NCI-H1092 (cell line): ENCODE measurements at regions not wholly inside any gene's neighbourhood (a gene's known extent, or its start where the extent isn't known, plus 50 kb on each side); places are given as distances from the start of the nearest gene placed in this dataset.

Source experiments
- DNase-seq: peaks from one replicate; lab custom pipeline; 2025; lab: John Stamatoyannopoulos, UW

- DNase-seq: no peak
Measured at GRCh38 chr13:106129993-106130392, 405.5 kb downstream of the EFNB2 start.

GRCh38 chr13:106129273-106129672 is 406.2 kb downstream of the EFNB2 start:
- DNase-seq: no peak

GRCh38 chr13:106122234-106122633 is 413.2 kb downstream of the EFNB2 start:
- no peak for DNase-seq

- DNase-seq: no peak
Measured at GRCh38 chr13:106121173-106121754, 414.2 kb downstream of the EFNB2 start.

GRCh38 chr13:106118996-106119395 is 416.5 kb downstream of the EFNB2 start:
- no peak for DNase-seq

GRCh38 chr13:106118050-106118449 is 417.4 kb downstream of the EFNB2 start:
- DNase-seq: no peak

DNA sequence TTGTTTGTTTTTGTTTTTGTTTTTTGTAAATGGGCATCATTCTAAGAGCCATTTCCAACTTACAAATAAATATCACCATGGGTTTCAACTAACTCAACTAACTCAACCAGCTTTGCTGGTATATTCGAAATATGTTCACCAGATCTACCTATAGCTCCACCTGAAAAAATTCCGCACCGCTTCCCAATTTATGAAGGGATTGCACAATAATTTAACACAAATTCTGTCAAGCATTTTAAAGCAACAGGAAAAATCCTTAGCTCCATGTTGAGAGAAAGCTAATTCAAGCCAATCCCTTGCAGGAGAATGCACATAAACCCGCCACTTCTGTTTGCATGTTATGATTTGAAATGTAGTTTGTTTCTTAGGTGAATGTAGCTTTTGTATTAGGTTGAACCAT is 417.8 kb downstream of the EFNB2 start:
- no peak for DNase-seq

GRCh38 chr13:106117035-106117434 is 418.4 kb downstream of the EFNB2 start:
- no peak for DNase-seq

GRCh38 chr13:106115081-106115480 is 420.4 kb downstream of the EFNB2 start:
- no peak for DNase-seq

DNA sequence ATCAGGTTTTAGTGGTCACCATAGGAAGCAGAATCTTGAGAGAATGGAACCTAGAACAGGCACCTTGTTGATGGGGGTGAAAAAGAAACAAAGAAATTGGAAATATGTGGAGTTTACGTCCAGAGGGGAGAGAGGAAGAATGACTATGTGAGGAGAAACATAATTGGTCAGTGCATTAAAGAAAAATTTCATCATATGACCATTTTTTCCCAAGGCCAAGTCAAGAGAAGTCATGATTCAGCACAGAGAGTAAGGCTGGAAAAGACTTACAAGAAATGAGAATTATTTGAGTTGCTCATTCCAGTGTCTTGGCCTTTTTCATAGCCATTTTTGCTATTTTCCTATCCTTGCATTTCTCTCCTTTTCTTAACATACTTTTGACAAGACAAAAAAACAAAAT is 421.7 kb downstream of the EFNB2 start:
- no peak for DNase-seq

GRCh38 chr13:106112191-106112590 is 423.3 kb downstream of the EFNB2 start:
- no peak for DNase-seq

DNA sequence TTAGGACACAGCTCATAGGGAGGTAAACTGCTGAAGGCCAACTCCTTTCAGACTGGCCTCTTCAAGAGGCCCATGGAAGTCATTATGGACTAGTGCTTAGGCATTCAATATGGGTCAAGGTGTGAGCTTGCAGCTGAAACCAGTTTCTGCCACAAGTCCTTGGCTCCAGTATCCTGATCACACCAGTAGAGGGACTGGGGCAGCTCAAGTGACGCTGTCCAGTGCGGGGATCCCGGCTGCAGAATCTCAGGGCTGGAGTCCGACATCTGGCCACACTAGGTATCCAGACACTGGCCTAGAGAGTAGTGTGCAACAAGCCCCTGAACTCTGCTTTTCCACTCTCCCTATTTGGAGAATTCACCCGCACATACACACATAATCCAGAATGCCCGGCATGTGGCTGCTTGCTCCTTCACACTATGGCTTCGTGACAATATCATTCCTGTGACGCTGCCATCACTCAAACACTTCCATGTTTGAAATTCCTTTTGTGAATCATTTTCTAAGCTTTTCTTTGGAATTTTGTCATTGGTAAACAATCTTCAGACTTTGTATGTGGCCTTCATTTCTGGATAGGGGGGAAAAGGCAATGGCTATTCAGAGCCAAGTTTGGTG is 425.1 kb downstream of the EFNB2 start:
- no peak for DNase-seq

DNA sequence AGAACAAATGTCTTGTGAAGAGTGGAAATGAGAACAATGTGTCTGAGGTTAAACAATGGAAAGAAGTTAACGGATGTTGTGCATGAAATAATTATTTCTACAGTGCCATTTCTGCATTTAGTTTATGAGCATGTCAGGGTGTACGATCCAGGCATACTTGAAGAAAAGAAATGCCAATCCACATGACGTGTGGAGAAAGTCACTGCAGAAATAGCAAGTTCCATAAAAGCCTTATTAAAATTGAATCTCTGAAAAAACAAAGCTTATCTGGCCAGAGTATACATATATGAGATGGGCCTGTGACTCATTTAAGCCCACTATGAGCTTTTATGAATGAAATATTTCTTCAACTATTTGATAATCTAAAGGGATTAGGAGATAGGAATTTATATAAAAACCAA is 426.1 kb downstream of the EFNB2 start:
- DNase-seq: no peak

- no peak for DNase-seq
Measured at GRCh38 chr13:106108346-106108745, 427.1 kb downstream of the EFNB2 start.

DNA sequence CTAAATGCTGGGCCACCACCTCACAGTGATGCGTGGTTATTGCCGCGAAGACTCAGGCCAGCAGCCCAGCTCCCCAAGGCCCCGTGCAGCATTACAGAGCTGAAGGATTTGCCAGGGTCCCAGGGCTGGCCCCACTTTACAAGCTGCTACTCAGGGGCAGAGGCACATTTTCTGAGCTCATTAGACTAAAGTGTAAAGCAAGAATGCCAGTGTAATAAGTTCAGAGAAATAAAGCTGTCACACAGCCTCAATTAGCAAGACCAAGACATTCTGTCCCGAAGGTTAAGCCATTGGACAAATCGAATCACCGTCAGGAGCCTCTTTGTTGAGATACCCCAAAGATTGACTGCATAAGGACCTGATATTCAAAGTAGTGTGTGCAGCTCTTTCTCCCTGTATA is 428.4 kb downstream of the EFNB2 start:
- no peak for DNase-seq

GRCh38 chr13:106105153-106105552 is 430.3 kb downstream of the EFNB2 start:
- no peak for DNase-seq

DNA sequence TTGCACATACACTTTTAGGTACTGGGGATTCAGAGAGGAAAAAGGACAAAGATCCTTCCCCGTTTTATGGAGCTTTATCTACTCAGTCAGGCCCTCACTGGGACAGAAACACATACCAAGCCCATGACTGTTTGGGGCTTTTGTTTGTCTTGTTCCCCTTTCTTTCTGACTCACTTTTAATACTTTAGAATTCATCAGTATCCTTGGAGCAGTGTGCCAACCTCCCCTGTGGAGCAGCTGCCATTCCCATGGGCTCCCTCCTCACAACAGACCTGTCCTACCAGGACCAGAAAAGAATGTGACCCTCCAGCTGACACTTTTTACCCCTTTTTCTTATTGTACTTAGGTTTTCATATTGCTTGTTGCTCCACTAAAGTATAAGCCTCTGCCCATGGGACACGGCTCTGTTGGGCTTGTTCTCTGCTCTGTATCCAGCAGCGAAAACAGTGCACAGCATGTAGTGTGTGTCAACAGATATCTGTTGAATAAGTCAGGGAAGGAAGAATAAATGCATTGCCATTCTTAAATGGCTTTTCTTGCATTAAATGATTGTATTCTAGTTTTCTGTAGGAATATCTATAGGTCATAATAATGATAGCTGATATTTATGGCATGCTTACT is 431.1 kb downstream of the EFNB2 start:
- DNase-seq: no peak

GRCh38 chr13:106103779-106104178 is 431.7 kb downstream of the EFNB2 start:
- no peak for DNase-seq

GRCh38 chr13:106102786-106103185 is 432.7 kb downstream of the EFNB2 start:
- no peak for DNase-seq

DNA sequence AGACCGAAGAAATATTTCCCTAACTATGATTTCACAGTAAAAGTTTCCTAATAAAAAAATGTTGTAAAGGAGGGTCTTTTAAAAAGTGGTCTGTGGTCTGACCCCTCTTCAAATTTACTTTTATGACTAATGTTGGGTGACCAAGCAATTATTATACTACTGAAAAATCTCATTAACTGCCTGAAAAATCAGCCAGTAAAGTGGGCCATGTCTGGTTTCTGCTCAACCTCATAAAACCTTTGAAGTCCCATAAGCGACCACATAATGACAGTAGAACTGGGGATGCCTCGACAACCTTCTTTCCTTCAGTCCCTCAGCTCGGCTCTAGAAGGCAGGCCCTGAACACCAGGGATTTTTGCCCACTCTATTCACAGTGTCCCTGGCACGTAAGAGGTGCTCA is 434.3 kb downstream of the EFNB2 start:
- no peak for DNase-seq

DNA sequence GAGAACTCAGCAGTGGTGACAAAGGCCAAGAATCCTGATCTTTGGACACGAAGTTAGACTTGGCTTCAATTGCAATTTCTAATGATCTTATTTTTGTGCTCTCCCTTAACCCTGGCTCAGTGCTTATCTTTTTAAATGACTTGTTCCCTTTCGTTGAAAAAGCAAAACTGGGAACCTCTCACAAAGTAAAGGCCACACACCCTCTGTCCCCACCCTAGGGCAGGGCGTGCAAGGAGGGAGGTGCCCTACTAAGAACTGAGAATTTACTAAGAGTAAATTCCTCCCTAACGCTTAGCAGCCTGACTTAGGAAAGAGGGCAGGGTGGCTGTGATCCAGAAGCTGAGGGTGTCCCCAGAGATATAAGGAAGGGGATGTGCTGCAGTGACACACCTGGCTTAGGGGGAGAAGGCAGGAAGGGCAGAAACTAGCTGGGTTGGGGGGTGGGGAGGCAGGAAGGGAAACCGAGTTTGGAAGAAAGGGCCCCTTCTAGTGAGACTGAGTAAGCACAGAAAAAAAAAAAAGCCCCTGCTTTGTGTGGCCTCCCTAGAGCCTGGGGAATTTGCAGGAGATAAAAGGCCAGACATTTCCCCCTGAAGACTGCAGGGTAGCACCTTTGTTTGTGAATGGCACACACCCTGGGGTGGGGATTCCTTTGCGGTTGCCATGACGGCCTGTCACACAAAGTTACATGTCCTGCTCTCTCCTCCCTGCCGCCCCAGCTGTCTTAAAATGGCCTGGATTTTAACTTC is 435.1 kb downstream of the EFNB2 start:
- DNase-seq: no peak

DNA sequence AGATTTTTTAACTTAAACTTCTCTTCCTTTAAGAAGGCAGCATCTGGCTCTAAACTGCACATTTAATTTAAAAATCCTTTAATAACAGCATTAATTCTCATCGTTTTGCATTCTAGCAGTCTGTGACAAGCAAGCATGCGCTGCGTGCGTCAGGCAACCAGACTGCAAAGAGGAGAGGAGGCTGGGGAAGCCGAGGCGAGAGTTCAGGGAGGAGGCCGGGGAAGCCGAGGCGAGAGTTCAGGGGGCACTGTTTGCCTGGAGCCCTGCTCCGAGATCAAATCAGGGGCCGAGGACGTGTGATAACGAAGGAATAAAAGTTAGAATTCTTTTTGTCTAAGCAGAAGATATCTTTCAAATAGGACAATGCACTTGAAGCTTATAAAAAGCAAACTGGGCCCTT is 435.7 kb downstream of the EFNB2 start:
- no peak for DNase-seq

DNA sequence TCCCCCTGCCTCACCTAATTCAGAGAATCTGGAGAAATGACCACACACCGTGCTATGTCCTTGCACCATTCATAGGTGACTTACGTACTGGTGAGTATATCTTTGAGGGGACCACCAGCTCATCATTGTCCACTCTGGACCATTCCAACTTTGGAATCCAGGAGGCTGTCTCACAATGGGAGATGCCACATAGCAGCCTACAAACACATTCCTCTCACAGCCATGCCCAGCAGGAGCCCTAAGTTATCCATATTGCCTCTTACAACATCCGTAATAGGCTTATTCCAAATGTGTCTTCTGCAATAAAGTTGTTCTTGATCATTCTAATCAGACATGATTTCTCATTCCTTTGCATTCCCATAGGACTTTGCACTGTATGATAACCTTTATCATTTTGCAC is 436.7 kb downstream of the EFNB2 start:
- DNase-seq: no peak
